OCI-LY3 (cell line): ENCODE measurements at regions not wholly inside any gene's neighbourhood (a gene's known extent, or its start where the extent isn't known, plus 50 kb on each side); places are given as distances from the start of the nearest gene placed in this dataset.

Experiments
- H2AFZ ChIP-seq: fragments of 200-600, 300-600 bp; shearing (Covaris generic); 2 replicates; pipeline ENCODE4 v1.6.0; 2014; ENCODE audit warnings: antibody characterized with exemption, low read depth, low read length
- H3K27ac ChIP-seq: fragments of 200-600, 300-600 bp; sonication (generic); 2 replicates; pipeline ENCODE4 v1.5.1; 2014; ENCODE audit warnings: mild to moderate bottlenecking, low read length, moderate library complexity, mixed read lengths
- H3K27me3 ChIP-seq: fragments of 200-600, 300-600 bp; sonication (generic); 2 replicates; pipeline ENCODE4 v1.6.1; 2014; ENCODE audit warnings: low read depth, low read length, mixed read lengths
- H3K36me3 ChIP-seq: fragments of 200-600, 300-600 bp; sonication (generic); replicated peaks from 2 replicates; pipeline ENCODE3; 2014; ENCODE audit warnings: low read depth, low read length, mixed read lengths
- H3K4me1 ChIP-seq: fragments of 300-600, 200-600 bp; sonication (generic); 2 replicates; pipeline ENCODE4 v1.6.1; 2014; ENCODE audit warnings: low read length, mixed read lengths
- H3K4me2 ChIP-seq: fragments of 200-600, 300-600 bp; sonication (generic); 2 replicates; pipeline ENCODE4 v1.6.1; 2014; ENCODE audit warnings: low read length, mixed read lengths
- H3K4me3 ChIP-seq: fragments of 300-600, 200-600 bp; sonication (generic); 2 replicates; pipeline ENCODE4 v1.5.1; 2014; ENCODE audit warnings: antibody characterized with exemption, mild to moderate bottlenecking, low read length, moderate library complexity
- H3K79me2 ChIP-seq: fragments of 300-600, 200-600 bp; shearing (Covaris generic); 2 replicates; pipeline ENCODE4 v1.6.1; 2014; ENCODE audit warnings: mild to moderate bottlenecking, low read length, mixed read lengths
- H3K9ac ChIP-seq: fragments of 300-600, 200-600 bp; shearing (Covaris generic); 2 replicates; pipeline ENCODE4 v1.6.0; 2014; ENCODE audit warnings: mild to moderate bottlenecking, low read length, moderate library complexity
- H3K9me3 ChIP-seq: fragments of 200-600, 300-600 bp; shearing (Covaris generic); 2 replicates; pipeline ENCODE4 v1.6.1; 2014; ENCODE audit warnings: low read length, mixed read lengths; ENCODE audit not compliant: insufficient read depth
- H4K20me1 ChIP-seq: fragments of 200-600, 300-600 bp; sonication (generic); 2 replicates; pipeline ENCODE4 v1.6.1; 2016; ENCODE audit warnings: low read length, mixed read lengths; ENCODE audit not compliant: insufficient read depth
- CTCF ChIP-seq: fragments of 200-600, 300-600 bp; sonication (generic); IDR thresholded peaks from 2 replicates; pipeline ENCODE4 v1.5.1; 2014; ENCODE audit warnings: antibody characterized with exemption, low read length, low read depth
- EZH2phosphoT487 ChIP-seq: fragments of 200-600 bp; shearing (Covaris generic); IDR thresholded peaks from 2 replicates; pipeline ENCODE4 v1.6.1; 2018; ENCODE audit warnings: antibody characterized with exemption, mixed run types, low read depth

DNA sequence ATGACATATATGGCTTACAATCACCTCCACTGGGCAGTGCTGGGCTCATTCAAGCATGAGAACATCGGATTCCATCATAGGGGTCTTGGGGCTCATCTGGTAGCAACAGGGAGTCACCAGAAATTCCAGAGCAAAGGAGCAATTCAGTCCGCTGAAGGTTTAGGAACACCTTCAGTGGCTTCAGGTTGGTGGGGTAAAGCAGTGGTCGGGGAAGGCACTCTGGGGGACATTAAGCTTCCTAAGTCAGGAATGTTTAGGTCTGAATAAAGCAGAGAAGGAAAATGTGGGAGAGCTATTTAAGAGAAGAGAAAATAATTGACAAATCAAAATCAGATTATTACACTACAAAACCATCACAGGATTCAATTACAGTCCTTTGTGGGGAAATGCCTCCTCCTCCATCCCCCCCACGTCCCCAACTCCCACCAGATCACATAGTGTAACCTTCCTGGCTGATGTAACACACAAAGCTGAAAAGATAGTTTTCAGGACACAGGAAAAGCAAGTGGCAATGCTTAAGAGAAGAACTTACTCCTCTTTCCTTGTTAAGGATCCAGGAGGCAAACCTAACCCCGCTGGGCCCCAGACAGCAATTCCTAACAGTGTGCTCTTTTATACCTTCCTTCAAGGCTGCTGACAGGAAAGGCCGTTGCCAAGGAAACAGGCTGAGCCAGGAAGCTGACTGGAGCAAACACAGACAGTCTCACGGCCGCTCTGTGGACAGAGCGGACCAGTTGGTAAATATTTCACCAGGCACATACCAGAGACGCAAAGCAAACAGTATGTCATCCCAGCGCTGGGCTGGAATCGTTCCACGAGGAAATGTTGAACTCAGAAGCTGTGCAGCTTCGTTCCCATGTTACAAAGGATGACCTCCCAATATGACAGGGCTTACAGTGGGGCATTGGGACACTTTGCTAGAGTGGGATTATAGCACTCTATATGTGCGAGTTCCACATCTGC, 57.5 kb upstream of the LMCD1 start:
- Histone ChIP-seq H3K79me2 (no peaks in the 10 kb centered on the region), H2AFZ (no peak overlapping the region), H3K9me3 (no peaks in the 10 kb centered on the region), H3K9ac (no peak overlapping the region), H3K27ac (no peak overlapping the region), H3K4me2 (no peak overlapping the region), H3K4me1 (no peaks in the 10 kb centered on the region), H3K4me3 (no peak overlapping the region), H3K27me3 (peaks cover 10% of the 10 kb centered on the region; the same call in 1 of the 2 replicates), H4K20me1 (no peaks in the 10 kb centered on the region), H3K36me3 (no peaks in the 10 kb centered on the region)
- TF ChIP-seq CTCF (no peak), EZH2phosphoT487 (no peak)

DNA sequence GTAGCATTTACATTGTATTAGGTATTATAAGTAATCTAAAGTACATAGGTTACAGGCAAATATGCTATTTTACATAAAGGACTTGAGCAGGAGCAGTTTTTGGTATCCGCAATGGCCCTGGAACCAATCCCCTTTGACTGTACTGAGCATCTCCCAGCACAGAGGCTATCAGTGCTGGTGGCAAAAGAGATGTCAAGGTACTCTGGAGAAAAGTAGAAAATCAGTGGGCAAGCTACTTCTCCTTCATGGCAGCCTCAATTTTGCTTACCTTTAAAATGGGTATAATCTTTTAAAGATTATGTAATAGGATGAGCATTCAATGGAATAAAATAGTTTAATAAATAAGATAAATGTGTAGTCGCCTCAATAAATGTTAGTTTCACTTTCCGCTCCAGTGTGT, 56.7 kb upstream of the LMCD1 start:
- no peak overlapping the region for H2AFZ ChIP-seq
- no peaks in the 10 kb centered on the region for H3K4me1 ChIP-seq
- H3K27me3 ChIP-seq = peaks cover 10% of the 10 kb centered on the region; the same call in 1 of the 2 replicates
- H3K79me2 ChIP-seq = no peaks in the 10 kb centered on the region
- H3K9ac ChIP-seq = no peak overlapping the region
- H3K36me3 ChIP-seq = no peaks in the 10 kb centered on the region
- H4K20me1 ChIP-seq = no peaks in the 10 kb centered on the region
- no peak for TF ChIP-seq EZH2phosphoT487
- TF ChIP-seq CTCF = no peak
- H3K4me2 ChIP-seq = no peak overlapping the region
- no peak overlapping the region for H3K4me3 ChIP-seq
- H3K9me3 ChIP-seq = no peaks in the 10 kb centered on the region
- H3K27ac ChIP-seq = no peak overlapping the region

DNA sequence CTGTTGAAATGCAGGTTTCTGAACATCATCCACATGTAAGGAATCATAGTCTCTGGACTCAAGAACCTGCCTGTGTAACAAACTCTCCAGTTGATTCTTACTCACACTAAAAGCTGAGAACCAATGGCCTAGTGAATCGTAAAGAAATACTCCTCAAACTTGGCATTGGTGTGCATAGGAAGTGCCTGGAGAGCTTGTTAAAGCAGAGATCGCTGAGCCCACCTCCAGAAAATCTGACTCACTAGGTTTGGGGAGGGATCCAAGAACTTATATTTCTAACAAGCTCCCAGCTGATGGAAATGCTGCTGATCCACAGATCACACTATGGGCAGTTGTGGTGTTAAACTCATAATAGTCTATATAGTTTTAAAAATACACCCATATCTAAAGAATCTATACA, 55.8 kb upstream of the LMCD1 start:
- Histone ChIP-seq H3K9ac (no peak overlapping the region), H3K27me3 (peaks cover 10% of the 10 kb centered on the region; the same call in 1 of the 2 replicates), H3K36me3 (no peaks in the 10 kb centered on the region), H3K4me1 (no peaks in the 10 kb centered on the region), H2AFZ (no peak overlapping the region), H3K27ac (no peak overlapping the region), H4K20me1 (no peaks in the 10 kb centered on the region), H3K9me3 (no peaks in the 10 kb centered on the region), H3K4me2 (no peak overlapping the region), H3K79me2 (no peaks in the 10 kb centered on the region), H3K4me3 (no peak overlapping the region)
- no peak for TF ChIP-seq EZH2phosphoT487
- no peak for TF ChIP-seq CTCF

DNA sequence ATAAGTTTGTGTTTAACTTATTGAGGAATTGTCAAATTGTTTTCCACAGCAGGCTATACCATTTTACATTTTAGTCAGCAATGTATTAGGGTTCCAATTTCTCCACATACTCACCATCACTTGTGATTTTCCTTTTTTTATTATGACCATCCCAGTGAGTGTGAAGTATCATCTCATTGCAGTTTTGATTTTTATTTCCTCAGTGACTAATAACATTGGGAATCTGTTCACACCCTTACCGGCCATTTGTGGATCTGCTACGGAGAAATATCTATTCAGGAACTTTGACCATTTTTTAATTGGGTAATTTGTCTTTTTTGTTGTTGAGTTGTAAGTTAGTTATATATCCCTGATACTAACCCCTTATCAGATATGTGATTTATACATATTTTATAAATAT, 54.8 kb upstream of the LMCD1 start:
- Histone ChIP-seq H3K9ac (no peak overlapping the region), H4K20me1 (no peaks in the 10 kb centered on the region), H3K27ac (no peak overlapping the region), H2AFZ (no peak overlapping the region), H3K4me1 (no peaks in the 10 kb centered on the region), H3K9me3 (no peaks in the 10 kb centered on the region), H3K4me2 (no peak overlapping the region), H3K79me2 (no peaks in the 10 kb centered on the region), H3K4me3 (no peak overlapping the region), H3K27me3 (peaks cover 10% of the 10 kb centered on the region; the same call in 1 of the 2 replicates), H3K36me3 (no peaks in the 10 kb centered on the region)
- no peak for TF ChIP-seq EZH2phosphoT487
- no peak for TF ChIP-seq CTCF
